ENCODE measurements at regions not wholly inside any gene's neighbourhood (a gene's known extent, or its start where the extent isn't known, plus 50 kb on each side); places are given as distances from the start of the nearest gene placed in this dataset.
"Not testable (repeated sequence)": the region's sequence is repeated elsewhere in the genome, so short reads cannot be mapped to it uniquely, and the experiment has no call there.

GRCh38 chr16:54806881-54807360 lies 123.7 kb upstream of the IRX5 start:
- DNase-seq, result no peak

GRCh38 chr16:54806378-54806777 lies 124.3 kb upstream of the IRX5 start:
- no peak for DNase-seq

- no peak for DNase-seq
Measured at GRCh38 chr16:54805648-54806047, 125.0 kb upstream of the IRX5 start.

- DNase-seq, result no peak
Measured at GRCh38 chr16:54801057-54801844, 129.4 kb upstream of the IRX5 start.

GRCh38 chr16:54798267-54798666 lies 132.4 kb upstream of the IRX5 start:
- no peak for DNase-seq

GRCh38 chr16:54796211-54796610 lies 134.5 kb upstream of the IRX5 start:
- no peak for DNase-seq

- no peak for DNase-seq
Measured at GRCh38 chr16:54792811-54793210, 137.9 kb upstream of the IRX5 start.

- no peak for DNase-seq
Measured at GRCh38 chr16:54787045-54787444, 143.6 kb upstream of the IRX5 start.

GRCh38 chr16:54783980-54784379 lies 146.7 kb upstream of the IRX5 start:
- DNase-seq, result no peak

GRCh38 chr16:54783226-54783625 lies 147.4 kb upstream of the IRX5 start:
- DNase-seq, result no peak

- DNase-seq, result no peak
Measured at GRCh38 chr16:54780266-54780665, 150.4 kb upstream of the IRX5 start.

- no peak for DNase-seq
Measured at GRCh38 chr16:54779549-54779948, 151.1 kb upstream of the IRX5 start.

GRCh38 chr16:54774768-54775167 lies 155.9 kb upstream of the IRX5 start:
- DNase-seq, result no peak

GRCh38 chr16:54772400-54772799 lies 158.3 kb upstream of the IRX5 start:
- no peak for DNase-seq

- DNase-seq, result no peak
Measured at GRCh38 chr16:54766355-54766754, 164.3 kb upstream of the IRX5 start.

GRCh38 chr16:54750249-54750648 lies 180.4 kb upstream of the IRX5 start:
- DNase-seq, result no peak

- no peak for DNase-seq
Measured at GRCh38 chr16:54748611-54749190, 182.0 kb upstream of the IRX5 start.

- DNase-seq, result no peak
Measured at GRCh38 chr16:54746596-54746995, 184.1 kb upstream of the IRX5 start.

- DNase-seq, result no peak
Measured at GRCh38 chr16:54744998-54745397, 185.7 kb upstream of the IRX5 start.

- no peak for DNase-seq
Measured at GRCh38 chr16:54742436-54742835, 188.2 kb upstream of the IRX5 start.

GRCh38 chr16:54739381-54739780 lies 191.3 kb upstream of the IRX5 start:
- DNase-seq, result no peak

GRCh38 chr16:54734156-54734555 lies 196.5 kb upstream of the IRX5 start:
- DNase-seq, result no peak

- not testable (repeated sequence) for DNase-seq
Measured at GRCh38 chr16:54727696-54728095, 203.0 kb upstream of the IRX5 start.

- DNase-seq, result no peak
Measured at GRCh38 chr16:54724346-54724925, 206.2 kb upstream of the IRX5 start.

Measured in T-helper 1 cell (primary cell).